ENCODE measurements at regions not wholly inside any gene's neighbourhood (a gene's known extent, or its start where the extent isn't known, plus 50 kb on each side); places are given as distances from the start of the nearest gene placed in this dataset.
"Not testable (repeated sequence)": the region's sequence is repeated elsewhere in the genome, so short reads cannot be mapped to it uniquely, and the experiment has no call there.

GRCh38 chr5:30368064-30368463, 825.4 kb upstream of the CDH6 start:
- DNase-seq (ENCODE audit: low spot score) = no peak
- intact Hi-C loops (cut with DNase I) = no loop called here
- no peak for ATAC-seq

DNA sequence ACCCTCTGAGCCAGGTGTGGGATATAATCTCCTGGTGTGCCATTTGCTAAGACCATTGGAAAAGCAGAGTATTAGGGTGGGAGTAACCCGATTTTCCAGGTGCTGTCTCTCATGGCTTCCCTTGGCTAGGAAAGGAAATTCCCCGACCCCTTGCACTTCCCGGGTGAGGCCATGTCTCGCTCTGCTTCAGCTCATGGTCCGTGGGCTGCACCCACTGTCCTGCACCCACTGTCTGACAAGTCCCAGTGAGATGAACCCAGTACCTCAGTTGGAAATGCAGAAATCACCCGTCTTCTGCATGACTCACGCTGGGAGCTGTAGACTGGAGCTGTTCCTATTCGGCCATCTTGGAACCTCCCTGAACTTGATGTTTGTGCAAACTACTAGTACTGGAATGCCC, 828.5 kb upstream of the CDH6 start:
- DNase-seq (ENCODE audit: low spot score); intact Hi-C loops (cut with DNase I); ATAC-seq: not testable (repeated sequence)

GRCh38 chr5:30357371-30357770, 836.1 kb upstream of the CDH6 start:
- intact Hi-C loops (cut with DNase I) = no loop called here
- no peak for ATAC-seq
- DNase-seq (ENCODE audit: low spot score) = no peak

- no peak for ATAC-seq
- DNase-seq (ENCODE audit: low spot score) = no peak
- intact Hi-C loops (cut with DNase I) = no loop called here
Observed at GRCh38 chr5:30355675-30356074, 837.8 kb upstream of the CDH6 start.

DNA sequence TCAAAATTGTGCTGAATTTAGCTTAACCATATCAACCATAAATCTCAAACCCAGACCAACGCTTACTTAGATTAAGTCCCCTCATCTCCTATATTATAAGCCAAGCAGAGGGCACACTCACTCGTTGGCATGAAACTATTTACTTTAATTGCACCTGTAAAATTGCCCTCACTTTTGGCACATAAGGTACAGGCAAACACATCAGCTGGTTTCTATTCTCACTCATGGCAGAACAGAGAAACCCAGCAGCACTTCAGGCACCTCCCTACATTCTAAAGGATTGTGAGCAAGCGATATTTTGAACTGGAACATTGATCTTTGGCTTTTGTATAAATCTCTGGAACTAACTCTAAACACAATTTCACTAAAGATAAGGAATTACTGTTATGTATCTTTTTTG, 845.6 kb upstream of the CDH6 start:
- no peak for ATAC-seq
- intact Hi-C loops (cut with DNase I) = no loop called here
- no peak for DNase-seq (ENCODE audit: low spot score)

DNA sequence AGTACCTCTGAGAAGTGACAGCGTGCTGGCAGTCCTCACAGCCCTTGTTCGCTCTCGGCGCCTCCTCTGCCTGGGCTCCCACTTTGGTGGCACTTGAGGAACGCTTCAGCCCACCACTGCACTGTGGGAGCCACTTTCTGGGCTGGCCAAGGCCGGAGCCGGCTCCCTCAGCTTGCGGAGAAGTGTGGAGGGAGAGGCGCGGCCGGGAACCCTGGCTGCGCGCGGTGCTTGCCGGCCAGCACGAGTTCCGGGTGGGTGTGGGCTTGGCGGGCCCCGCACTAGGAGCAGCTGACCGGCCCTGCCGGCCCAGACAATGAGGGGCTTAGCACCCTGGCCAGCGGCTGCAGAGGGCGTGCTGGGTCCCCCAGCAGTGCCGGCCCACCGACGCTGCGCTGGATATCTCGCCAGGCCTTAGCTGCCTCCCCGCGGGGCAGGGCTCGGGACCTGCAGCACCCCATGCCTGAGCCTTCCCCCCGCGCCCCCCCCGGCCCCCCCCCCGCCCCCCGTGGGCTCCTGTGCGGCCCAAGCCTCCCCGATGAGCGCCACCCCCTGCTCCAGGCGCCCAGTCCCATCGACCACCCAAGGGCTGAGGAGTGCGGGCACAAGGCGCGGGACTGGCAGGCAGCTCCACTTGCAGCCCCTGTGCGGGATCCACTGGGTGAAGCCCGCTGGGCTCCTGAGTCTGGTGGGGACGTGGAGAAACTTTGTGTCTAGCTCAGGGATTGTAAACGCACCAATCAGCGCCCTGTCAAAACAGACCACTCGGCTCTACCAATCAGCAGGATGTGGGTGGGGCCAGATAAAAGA, 847.7 kb upstream of the CDH6 start:
- intact Hi-C loops (cut with DNase I); ATAC-seq; DNase-seq (ENCODE audit: low spot score): not testable (repeated sequence)

DNA sequence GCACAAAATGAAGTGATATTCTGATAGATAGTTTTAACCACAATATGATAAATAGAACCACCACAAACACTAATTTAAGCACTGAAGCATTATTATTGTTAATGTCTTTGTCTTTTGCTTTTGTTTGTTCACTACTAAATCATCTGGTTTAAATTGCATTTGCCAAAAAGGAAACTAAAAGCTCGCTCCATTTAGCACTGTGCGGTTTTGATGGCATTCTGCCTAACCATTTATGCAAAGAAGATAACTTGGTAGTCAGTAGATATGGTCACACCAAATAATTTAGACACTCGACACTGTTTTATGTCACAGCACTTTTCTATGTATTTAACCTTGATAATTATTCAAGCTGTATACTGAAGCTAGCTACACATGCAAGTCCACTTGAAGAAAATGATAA, 849.8 kb upstream of the CDH6 start:
- no peak for DNase-seq (ENCODE audit: low spot score)
- intact Hi-C loops (cut with DNase I) = no loop called here
- ATAC-seq = no peak

GRCh38 chr5:30341466-30341865, 852.0 kb upstream of the CDH6 start:
- intact Hi-C loops (cut with DNase I) = no loop called here
- DNase-seq (ENCODE audit: low spot score) (no peak), ATAC-seq (no peak)

- ATAC-seq (no peak), DNase-seq (ENCODE audit: low spot score) (no peak)
- intact Hi-C loops (cut with DNase I) = no loop called here
Observed at GRCh38 chr5:30337084-30337573, 856.4 kb upstream of the CDH6 start.

GRCh38 chr5:30331534-30331933, 862.0 kb upstream of the CDH6 start:
- ATAC-seq = no peak
- intact Hi-C loops (cut with DNase I) = no loop called here
- DNase-seq (ENCODE audit: low spot score) = no peak

- DNase-seq (ENCODE audit: low spot score) (no peak), ATAC-seq (no peak)
- intact Hi-C loops (cut with DNase I) = no loop called here
Observed at GRCh38 chr5:30325795-30326194, 867.7 kb upstream of the CDH6 start.

GRCh38 chr5:30324083-30324482, 869.4 kb upstream of the CDH6 start:
- intact Hi-C loops (cut with DNase I) = no loop called here
- no peak for DNase-seq (ENCODE audit: low spot score)
- ATAC-seq = no peak

- DNase-seq (ENCODE audit: low spot score) = no peak
- no peak for ATAC-seq
- intact Hi-C loops (cut with DNase I) = no loop called here
Observed at GRCh38 chr5:30287890-30288289, 905.6 kb upstream of the CDH6 start.

DNA sequence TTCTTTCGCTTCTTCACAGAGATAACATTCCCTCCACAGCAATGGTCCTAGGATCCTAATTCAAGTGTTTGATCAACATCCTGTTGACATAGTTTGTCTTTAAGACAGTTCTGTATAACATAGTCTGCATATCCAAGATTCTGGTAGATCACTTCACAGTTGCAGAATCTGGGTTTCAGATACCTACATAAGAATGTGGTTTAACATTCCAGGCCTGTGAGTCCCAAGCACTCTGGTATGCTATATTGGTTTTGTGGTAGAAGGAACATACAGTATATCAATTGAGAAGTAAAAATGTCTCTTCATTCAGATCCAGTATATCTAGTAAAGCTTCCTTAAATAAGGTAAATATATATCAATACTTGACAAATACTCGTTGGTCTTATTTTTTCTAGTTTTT, 914.2 kb upstream of the CDH6 start:
- intact Hi-C loops (cut with DNase I) = no loop called here
- DNase-seq (ENCODE audit: low spot score) (no peak), ATAC-seq (no peak)

- ATAC-seq (no peak), DNase-seq (ENCODE audit: low spot score) (no peak)
- intact Hi-C loops (cut with DNase I) = no loop called here
Observed at GRCh38 chr5:30267026-30267425, 926.5 kb upstream of the CDH6 start.

DNA sequence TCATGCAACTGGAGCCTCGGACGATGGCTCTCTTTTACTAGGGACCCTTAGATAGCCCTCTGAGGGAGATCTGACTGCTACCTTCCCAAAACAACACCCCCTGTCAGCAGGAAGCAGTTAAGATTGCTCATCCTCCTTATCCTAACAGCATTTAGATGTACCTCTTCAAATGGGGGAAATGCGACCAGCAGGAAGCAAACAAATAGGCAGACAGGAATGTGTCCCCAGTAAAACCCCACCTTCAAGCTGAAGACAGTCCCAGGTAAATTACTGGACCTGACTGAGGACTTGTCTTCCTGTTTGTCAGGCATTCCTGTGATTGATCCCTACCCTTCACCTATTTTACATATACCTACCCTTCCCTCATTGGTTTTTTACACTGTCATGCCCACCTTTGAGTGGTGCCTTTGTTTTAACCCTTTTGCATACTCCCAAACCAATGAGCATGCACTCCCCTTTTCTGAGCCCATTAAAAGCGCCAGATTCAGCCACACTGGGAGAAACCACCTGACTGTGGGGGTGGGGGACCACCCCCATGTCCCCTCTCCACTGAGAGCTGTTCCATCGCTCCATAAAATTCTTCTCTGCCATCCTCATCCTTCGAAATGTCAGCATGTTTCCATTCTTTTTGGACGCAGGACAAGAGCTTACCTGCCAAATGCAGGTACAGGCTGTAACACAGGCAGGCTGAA, 954.0 kb upstream of the CDH6 start:
- DNase-seq (ENCODE audit: low spot score) (no peak), ATAC-seq (no peak)
- intact Hi-C loops (cut with DNase I) = no loop called here

DNA sequence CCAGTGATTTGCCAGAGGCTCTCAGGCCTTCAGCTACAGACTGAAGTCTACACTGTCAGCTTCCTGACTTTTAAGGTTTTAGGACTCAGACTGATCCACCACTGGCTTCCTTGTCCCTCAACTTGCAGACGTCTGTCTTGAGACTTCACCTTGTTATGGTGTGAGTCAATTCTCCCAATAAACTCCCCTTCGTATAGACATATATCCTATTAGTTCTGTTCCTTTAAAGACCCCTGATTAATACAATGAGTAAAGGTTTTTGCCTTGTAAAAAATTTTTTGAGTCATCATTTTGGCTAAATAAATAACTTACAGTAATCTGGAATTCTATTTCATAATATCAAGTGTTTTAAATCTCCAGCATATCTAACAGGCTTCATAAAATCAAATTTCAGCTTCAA, 956.3 kb upstream of the CDH6 start:
- intact Hi-C loops (cut with DNase I) = no loop called here
- ATAC-seq = no peak
- DNase-seq (ENCODE audit: low spot score) = no peak

GRCh38 chr5:30209755-30210154, 983.7 kb upstream of the CDH6 start:
- no peak for ATAC-seq

GRCh38 chr5:30197662-30198061, 995.8 kb upstream of the CDH6 start:
- intact Hi-C loops (cut with DNase I) = no loop called here
- ATAC-seq = no peak
- no peak for DNase-seq (ENCODE audit: low spot score)

More at GRCh38 chr5:30209755-30210154, 983.7 kb upstream of the CDH6 start:
- intact Hi-C loops (cut with DNase I) = no loop called here
- DNase-seq (ENCODE audit: low spot score) = no peak

GRCh38 chr5:30195036-30195435, 998.5 kb upstream of the CDH6 start:
- DNase-seq (ENCODE audit: low spot score) = no peak
- intact Hi-C loops (cut with DNase I) = no loop called here

DNA sequence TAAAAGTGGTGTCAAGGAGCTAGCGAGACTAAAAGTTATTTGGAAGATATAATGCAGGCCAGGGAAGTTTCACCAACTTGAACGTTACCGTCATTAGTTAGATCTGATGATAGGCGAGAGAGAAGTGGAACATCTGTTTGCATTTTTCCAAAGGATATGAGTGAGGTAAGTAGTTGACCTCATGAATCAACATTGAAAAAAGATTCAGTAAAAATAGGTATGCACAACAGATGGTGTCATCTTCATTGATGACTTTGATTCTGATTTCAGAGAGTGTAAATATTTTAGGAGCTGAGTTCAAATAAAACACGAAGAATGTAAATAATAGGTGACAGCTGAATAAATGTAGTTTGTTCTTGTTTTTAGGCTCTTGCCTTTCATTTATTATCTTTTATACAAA, 998.9 kb upstream of the CDH6 start:
- intact Hi-C loops (cut with DNase I) = no loop called here

More at GRCh38 chr5:30195036-30195435, 998.5 kb upstream of the CDH6 start:
- no peak for ATAC-seq

More for the DNA sequence above, 998.9 kb upstream of the CDH6 start:
- ATAC-seq (no peak), DNase-seq (ENCODE audit: low spot score) (no peak)
